OCI-LY3 (cell line): ENCODE measurements at regions not wholly inside any gene's neighbourhood (a gene's known extent, or its start where the extent isn't known, plus 50 kb on each side); places are given as distances from the start of the nearest gene placed in this dataset.

ENCODE experiments used
- H2AFZ ChIP-seq: fragments of 200-600, 300-600 bp; shearing (Covaris generic); 2 replicates; pipeline ENCODE4 v1.6.0; 2014; ENCODE audit warnings: antibody characterized with exemption, low read depth, low read length
- H3K27ac ChIP-seq: fragments of 200-600, 300-600 bp; sonication (generic); 2 replicates; pipeline ENCODE4 v1.5.1; 2014; ENCODE audit warnings: mild to moderate bottlenecking, low read length, moderate library complexity, mixed read lengths
- H3K27me3 ChIP-seq: fragments of 200-600, 300-600 bp; sonication (generic); 2 replicates; pipeline ENCODE4 v1.6.1; 2014; ENCODE audit warnings: low read depth, low read length, mixed read lengths
- H3K36me3 ChIP-seq: fragments of 200-600, 300-600 bp; sonication (generic); replicated peaks from 2 replicates; pipeline ENCODE3; 2014; ENCODE audit warnings: low read depth, low read length, mixed read lengths
- H3K4me1 ChIP-seq: fragments of 300-600, 200-600 bp; sonication (generic); 2 replicates; pipeline ENCODE4 v1.6.1; 2014; ENCODE audit warnings: low read length, mixed read lengths
- H3K4me2 ChIP-seq: fragments of 200-600, 300-600 bp; sonication (generic); 2 replicates; pipeline ENCODE4 v1.6.1; 2014; ENCODE audit warnings: low read length, mixed read lengths
- H3K4me3 ChIP-seq: fragments of 300-600, 200-600 bp; sonication (generic); 2 replicates; pipeline ENCODE4 v1.5.1; 2014; ENCODE audit warnings: antibody characterized with exemption, mild to moderate bottlenecking, low read length, moderate library complexity
- H3K79me2 ChIP-seq: fragments of 300-600, 200-600 bp; shearing (Covaris generic); 2 replicates; pipeline ENCODE4 v1.6.1; 2014; ENCODE audit warnings: mild to moderate bottlenecking, low read length, mixed read lengths
- H3K9ac ChIP-seq: fragments of 300-600, 200-600 bp; shearing (Covaris generic); 2 replicates; pipeline ENCODE4 v1.6.0; 2014; ENCODE audit warnings: mild to moderate bottlenecking, low read length, moderate library complexity
- H3K9me3 ChIP-seq: fragments of 200-600, 300-600 bp; shearing (Covaris generic); 2 replicates; pipeline ENCODE4 v1.6.1; 2014; ENCODE audit warnings: low read length, mixed read lengths; ENCODE audit not compliant: insufficient read depth
- H4K20me1 ChIP-seq: fragments of 200-600, 300-600 bp; sonication (generic); 2 replicates; pipeline ENCODE4 v1.6.1; 2016; ENCODE audit warnings: low read length, mixed read lengths; ENCODE audit not compliant: insufficient read depth
- EZH2phosphoT487 ChIP-seq: fragments of 200-600 bp; shearing (Covaris generic); IDR thresholded peaks from 2 replicates; pipeline ENCODE4 v1.6.1; 2018; ENCODE audit warnings: antibody characterized with exemption, mixed run types, low read depth
- TF ChIP-seq, protein P1 (sequence below): fragments of 200-600, 300-600 bp; sonication (generic); IDR thresholded peaks from 2 replicates; pipeline ENCODE4 v1.5.1; 2014; ENCODE audit warnings: antibody characterized with exemption, low read length, low read depth

GRCh38 chr19:28148554-28148953 is 1064.4 kb downstream of the UQCRFS1 start:
- H3K27ac ChIP-seq, result peak overlapping the region; percentile 87
- H4K20me1 ChIP-seq, result no peaks in the 10 kb centered on the region
- peak overlapping the region; percentile 52 for H3K9ac ChIP-seq
- TF ChIP-seq, protein P1, sequence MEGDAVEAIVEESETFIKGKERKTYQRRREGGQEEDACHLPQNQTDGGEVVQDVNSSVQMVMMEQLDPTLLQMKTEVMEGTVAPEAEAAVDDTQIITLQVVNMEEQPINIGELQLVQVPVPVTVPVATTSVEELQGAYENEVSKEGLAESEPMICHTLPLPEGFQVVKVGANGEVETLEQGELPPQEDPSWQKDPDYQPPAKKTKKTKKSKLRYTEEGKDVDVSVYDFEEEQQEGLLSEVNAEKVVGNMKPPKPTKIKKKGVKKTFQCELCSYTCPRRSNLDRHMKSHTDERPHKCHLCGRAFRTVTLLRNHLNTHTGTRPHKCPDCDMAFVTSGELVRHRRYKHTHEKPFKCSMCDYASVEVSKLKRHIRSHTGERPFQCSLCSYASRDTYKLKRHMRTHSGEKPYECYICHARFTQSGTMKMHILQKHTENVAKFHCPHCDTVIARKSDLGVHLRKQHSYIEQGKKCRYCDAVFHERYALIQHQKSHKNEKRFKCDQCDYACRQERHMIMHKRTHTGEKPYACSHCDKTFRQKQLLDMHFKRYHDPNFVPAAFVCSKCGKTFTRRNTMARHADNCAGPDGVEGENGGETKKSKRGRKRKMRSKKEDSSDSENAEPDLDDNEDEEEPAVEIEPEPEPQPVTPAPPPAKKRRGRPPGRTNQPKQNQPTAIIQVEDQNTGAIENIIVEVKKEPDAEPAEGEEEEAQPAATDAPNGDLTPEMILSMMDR, result no peak
- no peak for TF ChIP-seq EZH2phosphoT487
- H3K79me2 ChIP-seq, result no peaks in the 10 kb centered on the region
- no peak overlapping the region for H2AFZ ChIP-seq
- H3K27me3 ChIP-seq, result no peaks in the 10 kb centered on the region
- peaks cover 80% of the 10 kb centered on the region for H3K4me1 ChIP-seq
- no peaks in the 10 kb centered on the region for H3K36me3 ChIP-seq
- H3K9me3 ChIP-seq, result no peaks in the 10 kb centered on the region
- peak overlapping the region; percentile 63 for H3K4me2 ChIP-seq
- peak overlapping the region; percentile 18 for H3K4me3 ChIP-seq

- Histone ChIP-seq H3K4me2 (no peak overlapping the region), H3K27me3 (no peaks in the 10 kb centered on the region), H3K36me3 (no peaks in the 10 kb centered on the region), H3K27ac (no peak overlapping the region), H4K20me1 (no peaks in the 10 kb centered on the region), H2AFZ (no peak overlapping the region), H3K9me3 (0 out of 2 replicates have a peak, but pooled peaks cover 6% of the 10 kb centered on the region), H3K9ac (no peak overlapping the region), H3K79me2 (no peaks in the 10 kb centered on the region), H3K4me1 (peaks cover 46% of the 10 kb centered on the region), H3K4me3 (no peak overlapping the region)
- TF ChIP-seq EZH2phosphoT487, result no peak
- TF ChIP-seq, protein P1, result no peak
These were observed 1070.7 kb downstream of the UQCRFS1 start for GRCh38 chr19:28142258-28142657.

DNA sequence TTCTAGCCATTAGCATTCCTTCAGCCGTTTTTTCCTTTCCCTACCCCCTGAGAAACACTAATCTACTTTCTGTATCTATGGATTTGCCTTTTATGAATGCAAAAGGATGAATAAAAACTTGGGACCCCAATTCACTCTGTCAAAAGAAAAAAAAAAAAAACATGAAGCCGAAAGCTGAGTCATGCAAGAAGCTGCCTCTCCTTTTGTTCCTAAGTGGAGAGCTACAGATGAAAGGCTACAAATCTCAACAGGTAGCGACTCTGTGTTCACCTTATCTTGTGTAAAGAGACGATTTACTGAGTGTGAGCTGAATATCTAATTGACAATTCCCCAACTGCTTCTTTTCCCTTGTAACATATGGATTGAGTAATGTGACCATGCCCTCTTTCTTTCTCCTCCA is 1072.8 kb downstream of the UQCRFS1 start:
- TF ChIP-seq EZH2phosphoT487, result no peak
- TF ChIP-seq, protein P1, result no peak
- Histone ChIP-seq H3K4me3 (no peak overlapping the region), H3K4me1 (peaks cover 25% of the 10 kb centered on the region), H3K27me3 (no peaks in the 10 kb centered on the region), H3K36me3 (no peaks in the 10 kb centered on the region), H3K9ac (no peak overlapping the region), H3K9me3 (0 out of 2 replicates have a peak, but pooled peaks cover 6% of the 10 kb centered on the region), H4K20me1 (no peaks in the 10 kb centered on the region), H2AFZ (no peak overlapping the region), H3K27ac (no peak overlapping the region), H3K4me2 (no peak overlapping the region), H3K79me2 (no peaks in the 10 kb centered on the region)

GRCh38 chr19:28137772-28138171 is 1075.2 kb downstream of the UQCRFS1 start:
- Histone ChIP-seq H3K36me3 (no peaks in the 10 kb centered on the region), H3K27me3 (no peaks in the 10 kb centered on the region), H3K27ac (no peak overlapping the region), H3K79me2 (no peaks in the 10 kb centered on the region), H4K20me1 (no peaks in the 10 kb centered on the region), H3K9me3 (0 out of 2 replicates have a peak, but pooled peaks cover 6% of the 10 kb centered on the region), H3K4me3 (no peak overlapping the region), H3K4me2 (no peak overlapping the region), H3K9ac (no peak overlapping the region), H2AFZ (no peak overlapping the region), H3K4me1 (peaks cover under 1% of the 10 kb centered on the region; the same call in 1 of the 2 replicates)
- TF ChIP-seq, protein P1, result no peak
- TF ChIP-seq EZH2phosphoT487, result no peak
